ENCODE measurements at regions not wholly inside any gene's neighbourhood (a gene's known extent, or its start where the extent isn't known, plus 50 kb on each side); places are given as distances from the start of the nearest gene placed in this dataset.

GRCh38 chr20:8967641-8968245 lies 101.1 kb upstream of the PLCB4 start:
- POLR2A ChIA-PET: no interaction called here
- 100% methylated on average over 2 of the region's 2 CpGs for WGBS (ENCODE audit: insufficient coverage)
- DNase-seq (no peak), ATAC-seq (ENCODE audit: low read depth) (no peak)
- intact Hi-C loops (cut with micrococcal nuclease): no loop called here
- H3K4me2 ChIP-seq (replicated peaks; ENCODE audit: low read depth, low read length, poor library complexity, severe bottlenecking): no peak overlapping the region
- no peaks in the 10 kb centered on the region for H3K79me2 ChIP-seq (ENCODE audit: control insufficient read depth, insufficient read depth, low read length)
- H3K9me3 Mint-ChIP-seq (ENCODE audit: insufficient read depth): peaks cover 2% of the 10 kb centered on the region
- CTCF ChIA-PET: no interaction called here
- H3K4me1 Mint-ChIP-seq: no peaks in the 10 kb centered on the region
- no peak overlapping the region for H3K27ac ChIP-seq (ENCODE audit: low read length in 2 of 2)
- no peak for TF ChIP-seq EZH2 (IDR thresholded peaks at IDR 0.05; ENCODE audit: borderline replicate concordance, insufficient read depth, low read depth, low read length, poor library complexity, severe bottlenecking)
- no peak for TF ChIP-seq CTCF (IDR thresholded peaks at IDR 0.05)
- no peaks in the 10 kb centered on the region for H3K9me3 ChIP-seq (ENCODE audit: control extremely low read depth in 1 of 3, control insufficient read depth in 2 of 3, insufficient read depth in 1 of 3, low read length in 2 of 3)
- no peaks in the 10 kb centered on the region for H3K27me3 Mint-ChIP-seq
- no peak overlapping the region for H3K27ac Mint-ChIP-seq
- H3K4me3 ChIP-seq (ENCODE audit: control extremely low read depth in 1 of 5, extremely low read depth in 1 of 5, insufficient read depth in 1 of 5, low read depth in 2 of 5, low read length in 4 of 5): no peak overlapping the region
- no peak overlapping the region for H3K9ac ChIP-seq (ENCODE audit: low read length)
- H3K27me3 ChIP-seq (replicated peaks in 1 of 4; ENCODE audit: control extremely low read depth in 1 of 4, control insufficient read depth in 3 of 4, insufficient read depth in 4 of 4, low read length in 3 of 4): no peaks in the 10 kb centered on the region
- no peak overlapping the region for H3K4me3 Mint-ChIP-seq
- H3K36me3 ChIP-seq (replicated peaks in 1 of 2; ENCODE audit: control extremely low read depth in 1 of 2, control insufficient read depth in 1 of 2, extremely low read depth in 1 of 2, insufficient read depth in 2 of 2, low read length in 1 of 2): no peaks in the 10 kb centered on the region
- no peaks in the 10 kb centered on the region for H4K20me1 ChIP-seq (ENCODE audit: control insufficient read depth, insufficient read depth, low read length, poor library complexity, severe bottlenecking)
- no peaks in the 10 kb centered on the region for H3K4me1 ChIP-seq (ENCODE audit: control insufficient read depth in 2 of 2, insufficient read depth in 2 of 2, low read length in 2 of 2)
- no peak overlapping the region for H2AFZ ChIP-seq (ENCODE audit: insufficient read depth, low read depth, low read length, poor library complexity, severe bottlenecking)

- no peaks in the 10 kb centered on the region for H4K20me1 ChIP-seq (ENCODE audit: control insufficient read depth, insufficient read depth, low read length, poor library complexity, severe bottlenecking)
- ChIA-PET CTCF (no interaction called here), POLR2A (no interaction called here)
- H3K4me1 ChIP-seq (ENCODE audit: control insufficient read depth in 2 of 2, insufficient read depth in 2 of 2, low read length in 2 of 2): no peaks in the 10 kb centered on the region
- no peaks in the 10 kb centered on the region for H3K9me3 ChIP-seq (ENCODE audit: control extremely low read depth in 1 of 3, control insufficient read depth in 2 of 3, insufficient read depth in 1 of 3, low read length in 2 of 3)
- no peaks in the 10 kb centered on the region for H3K4me1 Mint-ChIP-seq
- H3K79me2 ChIP-seq (ENCODE audit: control insufficient read depth, insufficient read depth, low read length): no peaks in the 10 kb centered on the region
- H2AFZ ChIP-seq (ENCODE audit: insufficient read depth, low read depth, low read length, poor library complexity, severe bottlenecking): no peak overlapping the region
- no peak for ATAC-seq (ENCODE audit: low read depth)
- intact Hi-C loops (cut with micrococcal nuclease): no loop called here
- peaks cover 2% of the 10 kb centered on the region for H3K9me3 Mint-ChIP-seq (ENCODE audit: insufficient read depth)
- H3K27me3 Mint-ChIP-seq: no peaks in the 10 kb centered on the region
- no peak overlapping the region for H3K27ac Mint-ChIP-seq
- H3K9ac ChIP-seq (ENCODE audit: low read length): no peak overlapping the region
- H3K36me3 ChIP-seq (replicated peaks in 1 of 2; ENCODE audit: control extremely low read depth in 1 of 2, control insufficient read depth in 1 of 2, extremely low read depth in 1 of 2, insufficient read depth in 2 of 2, low read length in 1 of 2): no peaks in the 10 kb centered on the region
- H3K27me3 ChIP-seq (replicated peaks in 1 of 4; ENCODE audit: control extremely low read depth in 1 of 4, control insufficient read depth in 3 of 4, insufficient read depth in 4 of 4, low read length in 3 of 4): no peaks in the 10 kb centered on the region
- no peak overlapping the region for H3K4me3 ChIP-seq (ENCODE audit: control extremely low read depth in 1 of 5, extremely low read depth in 1 of 5, insufficient read depth in 1 of 5, low read depth in 2 of 5, low read length in 4 of 5)
- H3K4me3 Mint-ChIP-seq: no peak overlapping the region
- DNase-seq: no peak
- TF ChIP-seq CTCF (IDR thresholded peaks at IDR 0.05): no peak
- no peak for TF ChIP-seq EZH2 (IDR thresholded peaks at IDR 0.05; ENCODE audit: borderline replicate concordance, insufficient read depth, low read depth, low read length, poor library complexity, severe bottlenecking)
- H3K4me2 ChIP-seq (replicated peaks; ENCODE audit: low read depth, low read length, poor library complexity, severe bottlenecking): no peak overlapping the region
- H3K27ac ChIP-seq (ENCODE audit: low read length in 2 of 2): no peak overlapping the region
Measured at GRCh38 chr20:8969146-8969583, 99.7 kb upstream of the PLCB4 start.

Data from B cell (primary cell).